ENCODE measurements at regions not wholly inside any gene's neighbourhood (a gene's known extent, or its start where the extent isn't known, plus 50 kb on each side); places are given as distances from the start of the nearest gene placed in this dataset.

GRCh38 chr17:74001145-74001544, 202.3 kb upstream of the RPL38 start:
- TF ChIP-seq POLR2A (IDR thresholded peaks at IDR 0.05): no peak
- TF ChIP-seq CTCF (IDR thresholded peaks at IDR 0.05): no peak

All from esophagus squamous epithelium (tissue), 4 donors.